Adrenal gland (tissue), 9 donors: ENCODE measurements at regions not wholly inside any gene's neighbourhood (a gene's known extent, or its start where the extent isn't known, plus 50 kb on each side); places are given as distances from the start of the nearest gene placed in this dataset.

Experiments used
- DNase-seq, 7 donors: peaks; one replicate each; pipeline ENCODE4 v3.0.0-alpha.2; 2019 to 2020
- H3K27ac ChIP-seq, 5 donors: fragments of 200-600 bp; sonication (generic) in 4 of 5; 1 replicate in 3 of 5; 2 replicates in 2 of 5; pipeline versions ENCODE4 v1.5.1 to v1.8.0; 2016 to 2020; ENCODE audit warnings: mild to moderate bottlenecking in 1 of 5
- H3K27me3 ChIP-seq: fragments of 200-600 bp; 2 replicates; pipeline ENCODE4 v1.8.0; 2021
- H3K36me3 ChIP-seq, 2 donors: fragments of 200-600 bp; replicated peaks in 1 of 2; 1 replicate in 1 of 2; 2 replicates in 1 of 2; pipeline versions ENCODE4 v1.5.1 to v1.8.0; 2018 to 2022
- H3K4me1 ChIP-seq, 2 donors: fragments of 200-600 bp; replicated peaks in 1 of 2; 1 replicate in 1 of 2; 2 replicates in 1 of 2; pipeline versions ENCODE4 v1.5.1 to v1.8.0; 2018 to 2021
- H3K4me3 ChIP-seq, 4 donors: fragments of 200-600 bp; sonication (generic) in 3 of 4; one replicate each; pipeline ENCODE4 v1.5.1; 2016 to 2018
- H3K9me3 ChIP-seq, 3 donors: fragments of 200-600 bp; sonication (generic) in 1 of 3; replicated peaks in 1 of 3; 1 replicate in 2 of 3; 2 replicates in 1 of 3; pipeline versions ENCODE4 v1.5.1 to v1.8.0; 2016 to 2021
- CTCF ChIP-seq, 6 experiments: fragments of 450-650 bp in 4 of 6; fragments of 200-600 bp in 2 of 6; sonication (generic) in 1 of 6; IDR thresholded peaks; 1 replicate in 5 of 6; 2 replicates in 1 of 6; pipeline versions ENCODE4 v1.5.1 to v1.8.0; 2016 to 2021; ENCODE audit warnings: antibody characterized with exemption in 6 of 6, mild to moderate bottlenecking in 2 of 6, moderate library complexity in 1 of 6
- POLR2A ChIP-seq, 2 donors: fragments of 450-650 bp; IDR thresholded peaks; one replicate each; pipeline ENCODE4 v1.6.1; 2017; ENCODE audit warnings: antibody characterized with exemption in 2 of 2, mild to moderate bottlenecking in 2 of 2, moderate library complexity in 1 of 2
- WGBS, 4 donors: extraction: QIAGEN DNeasy Blood & Tissue Kit in 2 of 4; methylation state at CpG; one replicate each; pipeline versions ENCODE4 v1.1.5 to v1.1.7; 2013 to 2017; 5-methylcytosine and 5-hydroxymethylcytosine counted together
- intact Hi-C, 2 donors: fragments of 100-400 bp; cut with DNase I; formaldehyde crosslinking; loops; one replicate each; pipeline versions ENCODE4 v1.14.1 to v1.15.0; 2022 to 2023
- donor health status: healthy with polysubstance abuse.
- donor health status: Bipolar disorder and iron deficiency.
- donor health status: DM: yes; HTN: yes; CAD: no.
- donor health status: DM: no; HTN: no; CAD: no.
- donor health status: DM: no; HTN: no; CAD: no.

- 31 to 63% (median 33%) methylated on average over 2 of the region's 2 CpGs for WGBS, 4 donors
- H3K4me3 ChIP-seq = no peak overlapping the region
- no peaks in the 10 kb centered on the region for H3K36me3 ChIP-seq
- no peaks in the 10 kb centered on the region for H3K27me3 ChIP-seq
- no peak overlapping the region for H3K27ac ChIP-seq
- no peak for TF ChIP-seq POLR2A (IDR thresholded peaks at IDR 0.05)
- TF ChIP-seq CTCF (IDR thresholded peaks at IDR 0.05) = no peak
- no peaks in the 10 kb centered on the region for H3K9me3 ChIP-seq
- peaks cover 0 to 12% of the 10 kb centered on the region in 2 donors for H3K4me1 ChIP-seq
- no peak for DNase-seq
- intact Hi-C loops = no loop called here
These were observed 157.6 kb downstream of the PAH start for GRCh38 chr12:102759466-102759865.

- Histone ChIP-seq H3K27ac (peak overlapping the region in 1 of 5 donors; percentile 12), H3K4me1 (peaks cover 0 to 12% of the 10 kb centered on the region in 2 donors), H3K9me3 (no peaks in the 10 kb centered on the region), H3K27me3 (no peaks in the 10 kb centered on the region), H3K36me3 (no peaks in the 10 kb centered on the region), H3K4me3 (no peak overlapping the region)
- intact Hi-C loops = no loop called here
- 58 to 80% (median 68%) methylated on average over 1 of the region's 1 CpG for WGBS, 4 donors
- TF ChIP-seq POLR2A (IDR thresholded peaks at IDR 0.05) = no peak
- TF ChIP-seq CTCF (IDR thresholded peaks at IDR 0.05) = no peak
- no peak for DNase-seq
These were observed 159.2 kb downstream of the PAH start for GRCh38 chr12:102757882-102758226.

GRCh38 chr12:102757154-102757881, 159.7 kb downstream of the PAH start:
- Histone ChIP-seq H3K9me3 (no peaks in the 10 kb centered on the region), H3K27me3 (no peaks in the 10 kb centered on the region), H3K27ac (peak overlapping the region in 2 of 5 donors; percentile 39 to 66), H3K4me3 (no peak overlapping the region), H3K4me1 (peaks cover 0 to 12% of the 10 kb centered on the region in 2 donors), H3K36me3 (no peaks in the 10 kb centered on the region)
- DNase-seq = peak in 5 of 7 donors; percentile 17 to 57 (median 26)
- intact Hi-C loops = no loop called here
- no peak for TF ChIP-seq CTCF (IDR thresholded peaks at IDR 0.05)
- no peak for TF ChIP-seq POLR2A (IDR thresholded peaks at IDR 0.05)
- WGBS, 4 donors = 60 to 64% (median 64%) methylated on average over 8 of the region's 8 CpGs

- WGBS, 4 donors = 39 to 47% (median 43%) methylated on average over 3 of the region's 3 CpGs
- Histone ChIP-seq H3K36me3 (no peaks in the 10 kb centered on the region), H3K4me1 (peaks cover 0 to 12% of the 10 kb centered on the region in 2 donors), H3K9me3 (no peaks in the 10 kb centered on the region), H3K4me3 (no peak overlapping the region), H3K27ac (peak overlapping the region in 1 of 5 donors; percentile 66), H3K27me3 (no peaks in the 10 kb centered on the region)
- peak in 2 of 7 donors; percentile 22 to 26 for DNase-seq
- intact Hi-C loops = no loop called here
- TF ChIP-seq CTCF (IDR thresholded peaks at IDR 0.05) (no peak), POLR2A (IDR thresholded peaks at IDR 0.05) (no peak)
These were observed 160.5 kb downstream of the PAH start for GRCh38 chr12:102756530-102756929.
